DND-41 (cell line): ENCODE measurements at regions not wholly inside any gene's neighbourhood (a gene's known extent, or its start where the extent isn't known, plus 50 kb on each side); places are given as distances from the start of the nearest gene placed in this dataset.

Source experiments
- CTCF ChIP-seq: IDR thresholded peaks from 2 replicates; pipeline ENCODE4 v1.5.1; 2012; ENCODE audit warnings: borderline replicate concordance, low read length, moderate library complexity, mild to moderate bottlenecking; ENCODE audit not compliant: poor library complexity, severe bottlenecking; ENCODE audit errors: extremely low read depth
- EZH2 ChIP-seq: IDR thresholded peaks from 3 replicates; pipeline ENCODE4 v1.6.1; 2012; ENCODE audit warnings: borderline replicate concordance, low read depth, mild to moderate bottlenecking, moderate library complexity, low read length, inconsistent platforms; ENCODE audit not compliant: severe bottlenecking

GRCh38 chr3:72194458-72194857 lies 409.5 kb upstream of the PROK2 start:
- TF ChIP-seq CTCF (no peak), EZH2 (no peak)
